ENCODE measurements at regions not wholly inside any gene's neighbourhood (a gene's known extent, or its start where the extent isn't known, plus 50 kb on each side); places are given as distances from the start of the nearest gene placed in this dataset.

- no peaks in the 10 kb centered on the region for H3K9me3 ChIP-seq (ENCODE audit: severe bottlenecking)
- no peak for TF ChIP-seq CTCF (IDR thresholded peaks at IDR 0.05; ENCODE audit: poor library complexity, severe bottlenecking)
- no peak overlapping the region for H3K4me3 ChIP-seq (ENCODE audit: severe bottlenecking)
- no peak for DNase-seq (ENCODE audit: low spot score)
- H3K27ac ChIP-seq (ENCODE audit: poor library complexity, severe bottlenecking): no peak overlapping the region
- ATAC-seq (ENCODE audit: low read depth): no peak
- no peaks in the 10 kb centered on the region for H3K36me3 ChIP-seq (ENCODE audit: low read depth)
- peaks cover 39% of the 10 kb centered on the region for H3K27me3 ChIP-seq (ENCODE audit: insufficient read depth, poor library complexity, severe bottlenecking)
- no peaks in the 10 kb centered on the region for H3K4me1 ChIP-seq (ENCODE audit: insufficient read depth, poor library complexity, severe bottlenecking)
These were observed 418.6 kb downstream of the UQCRFS1 start for GRCh38 chr19:28794301-28794700.

GRCh38 chr19:28793391-28794168, 419.4 kb downstream of the UQCRFS1 start:
- Histone ChIP-seq H3K27me3 (ENCODE audit: insufficient read depth, poor library complexity, severe bottlenecking) (peaks cover 39% of the 10 kb centered on the region), H3K9me3 (ENCODE audit: severe bottlenecking) (no peaks in the 10 kb centered on the region), H3K4me1 (ENCODE audit: insufficient read depth, poor library complexity, severe bottlenecking) (no peaks in the 10 kb centered on the region), H3K27ac (ENCODE audit: poor library complexity, severe bottlenecking) (no peak overlapping the region), H3K4me3 (ENCODE audit: severe bottlenecking) (no peak overlapping the region), H3K36me3 (ENCODE audit: low read depth) (no peaks in the 10 kb centered on the region)
- no peak for TF ChIP-seq CTCF (IDR thresholded peaks at IDR 0.05; ENCODE audit: poor library complexity, severe bottlenecking)
- ATAC-seq (ENCODE audit: low read depth) (no peak), DNase-seq (ENCODE audit: low spot score) (no peak)

- Histone ChIP-seq H3K4me1 (ENCODE audit: insufficient read depth, poor library complexity, severe bottlenecking) (no peaks in the 10 kb centered on the region), H3K36me3 (ENCODE audit: low read depth) (no peaks in the 10 kb centered on the region), H3K9me3 (ENCODE audit: severe bottlenecking) (no peaks in the 10 kb centered on the region), H3K4me3 (ENCODE audit: severe bottlenecking) (no peak overlapping the region), H3K27me3 (ENCODE audit: insufficient read depth, poor library complexity, severe bottlenecking) (no peaks in the 10 kb centered on the region), H3K27ac (ENCODE audit: poor library complexity, severe bottlenecking) (no peak overlapping the region)
- no peak for TF ChIP-seq CTCF (IDR thresholded peaks at IDR 0.05; ENCODE audit: poor library complexity, severe bottlenecking)
- ATAC-seq (ENCODE audit: low read depth) (no peak), DNase-seq (ENCODE audit: low spot score) (no peak)
These were observed 427.0 kb downstream of the UQCRFS1 start for GRCh38 chr19:28785971-28786370.

- H3K27me3 ChIP-seq (ENCODE audit: insufficient read depth, poor library complexity, severe bottlenecking): no peaks in the 10 kb centered on the region
- peaks cover 4% of the 10 kb centered on the region for H3K9me3 ChIP-seq (ENCODE audit: severe bottlenecking)
- no peak for DNase-seq (ENCODE audit: low spot score)
- H3K4me1 ChIP-seq (ENCODE audit: insufficient read depth, poor library complexity, severe bottlenecking): no peaks in the 10 kb centered on the region
- no peak overlapping the region for H3K4me3 ChIP-seq (ENCODE audit: severe bottlenecking)
- H3K27ac ChIP-seq (ENCODE audit: poor library complexity, severe bottlenecking): no peak overlapping the region
- TF ChIP-seq CTCF (IDR thresholded peaks at IDR 0.05; ENCODE audit: poor library complexity, severe bottlenecking): no peak
- no peaks in the 10 kb centered on the region for H3K36me3 ChIP-seq (ENCODE audit: low read depth)
- ATAC-seq (ENCODE audit: low read depth): no peak
These were observed 448.9 kb downstream of the UQCRFS1 start for GRCh38 chr19:28764066-28764465.

- H3K27ac ChIP-seq (ENCODE audit: poor library complexity, severe bottlenecking): no peak overlapping the region
- peaks cover 3% of the 10 kb centered on the region for H3K27me3 ChIP-seq (ENCODE audit: insufficient read depth, poor library complexity, severe bottlenecking)
- no peak overlapping the region for H3K4me3 ChIP-seq (ENCODE audit: severe bottlenecking)
- no peak for TF ChIP-seq CTCF (IDR thresholded peaks at IDR 0.05; ENCODE audit: poor library complexity, severe bottlenecking)
- ATAC-seq (ENCODE audit: low read depth): no peak
- no peaks in the 10 kb centered on the region for H3K36me3 ChIP-seq (ENCODE audit: low read depth)
- H3K4me1 ChIP-seq (ENCODE audit: insufficient read depth, poor library complexity, severe bottlenecking): no peaks in the 10 kb centered on the region
- no peak for DNase-seq (ENCODE audit: low spot score)
- H3K9me3 ChIP-seq (ENCODE audit: severe bottlenecking): no peaks in the 10 kb centered on the region
These were observed 466.5 kb downstream of the UQCRFS1 start for GRCh38 chr19:28746478-28746877.
